ENCODE measurements at regions not wholly inside any gene's neighbourhood (a gene's known extent, or its start where the extent isn't known, plus 50 kb on each side); places are given as distances from the start of the nearest gene placed in this dataset.
"Not testable (repeated sequence)": the region's sequence is repeated elsewhere in the genome, so short reads cannot be mapped to it uniquely, and the experiment has no call there.

DNA sequence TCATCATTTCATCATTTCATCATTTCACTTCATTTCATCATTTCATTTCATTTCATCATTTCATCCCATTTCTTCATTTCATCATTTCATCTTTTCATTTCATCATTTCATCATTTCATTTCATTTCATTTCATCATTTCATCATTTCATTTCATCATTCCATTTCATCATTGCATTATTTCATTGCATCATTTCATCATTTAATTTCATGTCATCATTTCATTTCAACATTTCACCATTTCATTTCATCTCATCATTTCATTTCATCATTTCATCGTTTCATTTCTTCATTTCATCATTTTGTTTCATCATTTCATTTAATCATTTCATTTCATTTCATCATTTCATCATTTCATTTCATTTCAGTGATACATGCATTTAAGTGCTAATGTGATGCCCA, 166.9 kb upstream of the TP53TG3 start:
- POLR2A ChIA-PET, H3K27me3 Mint-ChIP-seq: not testable (repeated sequence)

DNA sequence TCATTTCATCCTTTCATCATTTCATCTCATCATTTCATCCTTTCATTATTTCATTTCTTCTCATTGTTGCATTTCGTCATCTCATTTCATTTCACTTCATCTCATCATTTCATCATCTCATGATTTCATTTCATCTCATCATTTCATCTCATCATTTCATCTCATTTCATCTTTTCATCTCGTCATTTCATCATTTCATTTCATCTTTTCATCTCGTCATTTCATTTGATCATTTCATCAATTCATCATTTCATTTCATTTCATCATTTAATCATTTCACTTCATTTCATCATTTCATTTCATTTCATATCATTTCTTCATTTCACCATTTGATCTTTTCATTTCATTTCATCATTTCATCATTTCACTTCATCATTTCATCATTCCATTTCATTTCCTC, 131.3 kb upstream of the TP53TG3 start:
- intact Hi-C loops (cut with micrococcal nuclease); H3K27ac Mint-ChIP-seq; POLR2A ChIA-PET; DNase-seq; H3K27me3 Mint-ChIP-seq; H3K9me3 Mint-ChIP-seq; H3K4me3 Mint-ChIP-seq; CTCF ChIA-PET; H3K4me1 Mint-ChIP-seq (ENCODE audit: low read depth); H3K36me3 Mint-ChIP-seq (ENCODE audit: low read depth); ATAC-seq: not testable (repeated sequence)

More for the DNA sequence above, 166.9 kb upstream of the TP53TG3 start:
- DNase-seq; H3K9me3 Mint-ChIP-seq; H3K4me3 Mint-ChIP-seq; intact Hi-C loops (cut with micrococcal nuclease); H3K4me1 Mint-ChIP-seq (ENCODE audit: low read depth); H3K27ac Mint-ChIP-seq; ATAC-seq; H3K36me3 Mint-ChIP-seq (ENCODE audit: low read depth); CTCF ChIA-PET: not testable (repeated sequence)

- CTCF ChIA-PET; intact Hi-C loops (cut with micrococcal nuclease); DNase-seq; H3K9me3 Mint-ChIP-seq; POLR2A ChIA-PET; H3K36me3 Mint-ChIP-seq (ENCODE audit: low read depth); H3K4me3 Mint-ChIP-seq; H3K27ac Mint-ChIP-seq; H3K4me1 Mint-ChIP-seq (ENCODE audit: low read depth); H3K27me3 Mint-ChIP-seq; ATAC-seq: not testable (repeated sequence)
Measured at GRCh38 chr16:32805639-32806038, 129.7 kb upstream of the TP53TG3 start.

Measured in activated CD8-positive, alpha-beta T cell treated with anti-CD3 and anti-CD28 coated beads for 36 hours (primary cell).